ENCODE measurements at regions not wholly inside any gene's neighbourhood (a gene's known extent, or its start where the extent isn't known, plus 50 kb on each side); places are given as distances from the start of the nearest gene placed in this dataset.

- Histone ChIP-seq H3K9me2 (replicated peaks; ENCODE audit: insufficient read depth, low read length) (no peaks in the 10 kb centered on the region), H3K36me3 (ENCODE audit: low read length) (no peaks in the 10 kb centered on the region), H3K9me3 (ENCODE audit: insufficient read depth, low read length) (no peaks in the 10 kb centered on the region), H2AFZ (ENCODE audit: low read depth, low read length, severe bottlenecking) (no peak overlapping the region), H3K27ac (ENCODE audit: low read depth, low read length) (no peak overlapping the region), H3K9ac (ENCODE audit: low read length) (no peak overlapping the region), H3K27me3 (ENCODE audit: low read length) (no peaks in the 10 kb centered on the region), H3F3A (ENCODE audit: insufficient read depth) (no peaks in the 10 kb centered on the region), H3K79me2 (ENCODE audit: insufficient read depth, low read length) (no peaks in the 10 kb centered on the region), H3K4me3 (ENCODE audit: insufficient read depth, low read length, poor library complexity, severe bottlenecking) (no peak overlapping the region), H3K4me2 (ENCODE audit: low read depth, low read length, poor library complexity, severe bottlenecking) (no peak overlapping the region), H4K20me1 (ENCODE audit: low read depth, low read length) (no peaks in the 10 kb centered on the region)
- TF ChIP-seq EZH2phosphoT487 (conservative IDR thresholded peaks at IDR 0.05; ENCODE audit: low read length) (no peak), CTCF (IDR thresholded peaks at IDR 0.05; ENCODE audit: insufficient read depth, low read length, poor library complexity, severe bottlenecking) (no peak)
Measured at GRCh38 chr9:86724529-86724928, 222.8 kb downstream of the GAS1 start.

GRCh38 chr9:86723346-86723745 lies 224.0 kb downstream of the GAS1 start:
- Histone ChIP-seq H3K4me3 (ENCODE audit: insufficient read depth, low read length, poor library complexity, severe bottlenecking) (no peak overlapping the region), H3K36me3 (ENCODE audit: low read length) (no peaks in the 10 kb centered on the region), H4K20me1 (ENCODE audit: low read depth, low read length) (no peaks in the 10 kb centered on the region), H3K27me3 (ENCODE audit: low read length) (no peaks in the 10 kb centered on the region), H3F3A (ENCODE audit: insufficient read depth) (no peaks in the 10 kb centered on the region), H3K9me2 (replicated peaks; ENCODE audit: insufficient read depth, low read length) (no peaks in the 10 kb centered on the region), H3K4me2 (ENCODE audit: low read depth, low read length, poor library complexity, severe bottlenecking) (no peak overlapping the region), H3K79me2 (ENCODE audit: insufficient read depth, low read length) (no peaks in the 10 kb centered on the region), H2AFZ (ENCODE audit: low read depth, low read length, severe bottlenecking) (no peak overlapping the region), H3K27ac (ENCODE audit: low read depth, low read length) (no peak overlapping the region), H3K9ac (ENCODE audit: low read length) (no peak overlapping the region), H3K9me3 (ENCODE audit: insufficient read depth, low read length) (no peaks in the 10 kb centered on the region)
- TF ChIP-seq CTCF (IDR thresholded peaks at IDR 0.05; ENCODE audit: insufficient read depth, low read length, poor library complexity, severe bottlenecking) (no peak), EZH2phosphoT487 (conservative IDR thresholded peaks at IDR 0.05; ENCODE audit: low read length) (no peak)

GRCh38 chr9:86722706-86723075 lies 224.6 kb downstream of the GAS1 start:
- no peak overlapping the region for H3K4me2 ChIP-seq (ENCODE audit: low read depth, low read length, poor library complexity, severe bottlenecking)
- H3K79me2 ChIP-seq (ENCODE audit: insufficient read depth, low read length): no peaks in the 10 kb centered on the region
- no peaks in the 10 kb centered on the region for H3K9me2 ChIP-seq (replicated peaks; ENCODE audit: insufficient read depth, low read length)
- no peaks in the 10 kb centered on the region for H3K27me3 ChIP-seq (ENCODE audit: low read length)
- H3K4me3 ChIP-seq (ENCODE audit: insufficient read depth, low read length, poor library complexity, severe bottlenecking): no peak overlapping the region
- H3K9me3 ChIP-seq (ENCODE audit: insufficient read depth, low read length): no peaks in the 10 kb centered on the region
- H3K9ac ChIP-seq (ENCODE audit: low read length): no peak overlapping the region
- H3K27ac ChIP-seq (ENCODE audit: low read depth, low read length): no peak overlapping the region
- no peaks in the 10 kb centered on the region for H4K20me1 ChIP-seq (ENCODE audit: low read depth, low read length)
- no peaks in the 10 kb centered on the region for H3K36me3 ChIP-seq (ENCODE audit: low read length)
- TF ChIP-seq EZH2phosphoT487 (conservative IDR thresholded peaks at IDR 0.05; ENCODE audit: low read length) (no peak), CTCF (IDR thresholded peaks at IDR 0.05; ENCODE audit: insufficient read depth, low read length, poor library complexity, severe bottlenecking) (no peak)
- H2AFZ ChIP-seq (ENCODE audit: low read depth, low read length, severe bottlenecking): no peak overlapping the region
- H3F3A ChIP-seq (ENCODE audit: insufficient read depth): no peaks in the 10 kb centered on the region
